ENCODE measurements at regions not wholly inside any gene's neighbourhood (a gene's known extent, or its start where the extent isn't known, plus 50 kb on each side); places are given as distances from the start of the nearest gene placed in this dataset.

- TF ChIP-seq, protein P1, sequence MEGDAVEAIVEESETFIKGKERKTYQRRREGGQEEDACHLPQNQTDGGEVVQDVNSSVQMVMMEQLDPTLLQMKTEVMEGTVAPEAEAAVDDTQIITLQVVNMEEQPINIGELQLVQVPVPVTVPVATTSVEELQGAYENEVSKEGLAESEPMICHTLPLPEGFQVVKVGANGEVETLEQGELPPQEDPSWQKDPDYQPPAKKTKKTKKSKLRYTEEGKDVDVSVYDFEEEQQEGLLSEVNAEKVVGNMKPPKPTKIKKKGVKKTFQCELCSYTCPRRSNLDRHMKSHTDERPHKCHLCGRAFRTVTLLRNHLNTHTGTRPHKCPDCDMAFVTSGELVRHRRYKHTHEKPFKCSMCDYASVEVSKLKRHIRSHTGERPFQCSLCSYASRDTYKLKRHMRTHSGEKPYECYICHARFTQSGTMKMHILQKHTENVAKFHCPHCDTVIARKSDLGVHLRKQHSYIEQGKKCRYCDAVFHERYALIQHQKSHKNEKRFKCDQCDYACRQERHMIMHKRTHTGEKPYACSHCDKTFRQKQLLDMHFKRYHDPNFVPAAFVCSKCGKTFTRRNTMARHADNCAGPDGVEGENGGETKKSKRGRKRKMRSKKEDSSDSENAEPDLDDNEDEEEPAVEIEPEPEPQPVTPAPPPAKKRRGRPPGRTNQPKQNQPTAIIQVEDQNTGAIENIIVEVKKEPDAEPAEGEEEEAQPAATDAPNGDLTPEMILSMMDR (IDR thresholded peaks at IDR 0.05; ENCODE audit: insufficient read depth, low read depth, low read length): no peak
- no peak for DNase-seq (ENCODE audit: low read depth)
Measured at GRCh38 chr17:51397361-51398127, 137.2 kb downstream of the UTP18 start.

GRCh38 chr17:51398128-51398525 is 137.8 kb downstream of the UTP18 start:
- DNase-seq (ENCODE audit: low read depth): no peak
- H3K4me3 ChIP-seq (ENCODE audit: low read depth, low read length): no peak overlapping the region
- TF ChIP-seq, protein P1 (IDR thresholded peaks at IDR 0.05; ENCODE audit: insufficient read depth, low read depth, low read length): no peak

More at GRCh38 chr17:51397361-51398127, 137.2 kb downstream of the UTP18 start:
- H3K4me3 ChIP-seq (ENCODE audit: low read depth, low read length): no peak overlapping the region

GRCh38 chr17:51398687-51399086 is 138.3 kb downstream of the UTP18 start:
- TF ChIP-seq, protein P1 (IDR thresholded peaks at IDR 0.05; ENCODE audit: insufficient read depth, low read depth, low read length): no peak
- DNase-seq (ENCODE audit: low read depth): no peak
- H3K4me3 ChIP-seq (ENCODE audit: low read depth, low read length): no peak overlapping the region

GRCh38 chr17:51401279-51401678 is 140.9 kb downstream of the UTP18 start:
- no peak overlapping the region for H3K4me3 ChIP-seq (ENCODE audit: low read depth, low read length)
- TF ChIP-seq, protein P1 (IDR thresholded peaks at IDR 0.05; ENCODE audit: insufficient read depth, low read depth, low read length): no peak
- DNase-seq (ENCODE audit: low read depth): no peak

DNA sequence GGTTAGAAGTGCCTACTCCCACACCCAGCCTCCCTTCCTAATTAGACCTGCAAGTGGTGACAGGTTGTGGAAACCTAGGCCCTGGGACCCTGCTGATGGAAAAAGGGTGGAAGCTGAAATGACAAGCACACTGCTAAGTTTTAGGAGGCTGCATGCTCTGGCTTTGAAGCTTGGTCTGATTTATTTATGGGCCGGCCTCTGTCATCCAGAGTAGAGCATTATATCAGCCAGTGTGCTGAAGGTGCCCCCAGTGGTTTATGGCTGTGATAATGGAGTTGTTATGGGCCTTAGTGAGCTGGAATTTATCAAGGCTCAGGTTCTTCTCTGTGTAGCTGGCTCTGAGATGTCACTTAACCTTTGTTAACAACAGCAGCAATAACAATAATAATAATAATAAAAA is 142.6 kb downstream of the UTP18 start:
- no peak for DNase-seq (ENCODE audit: low read depth)
- no peak overlapping the region for H3K4me3 ChIP-seq (ENCODE audit: low read depth, low read length)
- TF ChIP-seq, protein P1 (IDR thresholded peaks at IDR 0.05; ENCODE audit: insufficient read depth, low read depth, low read length): no peak

- no peak for DNase-seq (ENCODE audit: low read depth)
- TF ChIP-seq, protein P1 (IDR thresholded peaks at IDR 0.05; ENCODE audit: insufficient read depth, low read depth, low read length): no peak
Measured at GRCh38 chr17:51407576-51407975, 147.2 kb downstream of the UTP18 start.

GRCh38 chr17:51419476-51419875 is 159.1 kb downstream of the UTP18 start:
- TF ChIP-seq, protein P1 (IDR thresholded peaks at IDR 0.05; ENCODE audit: insufficient read depth, low read depth, low read length): no peak
- DNase-seq (ENCODE audit: low read depth): no peak
- no peak overlapping the region for H3K4me3 ChIP-seq (ENCODE audit: low read depth, low read length)

More at GRCh38 chr17:51407576-51407975, 147.2 kb downstream of the UTP18 start:
- H3K4me3 ChIP-seq (ENCODE audit: low read depth, low read length): no peak overlapping the region
